ENCODE measurements at regions not wholly inside any gene's neighbourhood (a gene's known extent, or its start where the extent isn't known, plus 50 kb on each side); places are given as distances from the start of the nearest gene placed in this dataset.

DNA sequence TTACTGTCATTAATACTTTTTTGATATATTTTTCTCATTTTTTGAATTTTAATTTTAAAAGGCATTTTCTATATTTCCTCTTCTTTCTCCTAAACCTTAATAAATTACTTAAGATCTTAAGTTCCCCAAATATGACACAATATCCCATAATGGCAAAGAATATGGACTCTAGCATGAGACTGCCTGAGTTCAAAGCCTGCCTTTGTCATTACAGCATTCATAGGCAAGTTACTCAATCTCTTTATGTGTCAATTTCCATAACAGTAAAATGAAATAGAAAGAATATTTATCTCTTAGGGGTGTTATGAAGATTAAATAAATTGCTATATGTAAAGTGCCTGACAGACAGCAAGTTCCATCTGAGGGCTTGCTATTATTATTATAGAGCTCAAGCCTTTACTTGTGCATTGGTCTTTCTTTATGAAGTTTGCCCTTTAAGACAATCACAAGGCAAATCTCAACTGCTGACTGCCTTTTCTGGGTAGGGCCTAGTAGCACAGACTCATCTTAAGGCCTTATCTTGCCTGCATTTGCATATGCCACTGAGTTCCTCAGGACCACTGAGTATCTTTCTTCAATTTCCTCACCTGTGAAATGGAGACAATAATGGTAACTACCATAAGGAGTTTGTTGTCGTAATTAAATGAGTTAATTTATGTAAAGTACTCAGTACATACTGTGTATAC, 231.0 kb downstream of the NRIP1 start:
- H3K36me3 ChIP-seq = no peaks in the 10 kb centered on the region
- H3K4me3 ChIP-seq (ENCODE audit: low read depth in 1 of 2, low read length in 1 of 2) = no peak overlapping the region
- H3K27ac ChIP-seq = no peak overlapping the region
- no peaks in the 10 kb centered on the region for H3K9me3 ChIP-seq
- H3K4me1 ChIP-seq (ENCODE audit: control insufficient read depth in 1 of 2, insufficient read depth in 1 of 2, low read depth in 1 of 2, low read length in 1 of 2) = peaks cover 0 to 22% of the 10 kb centered on the region in 2 experiments
- H3K27me3 ChIP-seq = no peaks in the 10 kb centered on the region
- TF ChIP-seq, protein P1, sequence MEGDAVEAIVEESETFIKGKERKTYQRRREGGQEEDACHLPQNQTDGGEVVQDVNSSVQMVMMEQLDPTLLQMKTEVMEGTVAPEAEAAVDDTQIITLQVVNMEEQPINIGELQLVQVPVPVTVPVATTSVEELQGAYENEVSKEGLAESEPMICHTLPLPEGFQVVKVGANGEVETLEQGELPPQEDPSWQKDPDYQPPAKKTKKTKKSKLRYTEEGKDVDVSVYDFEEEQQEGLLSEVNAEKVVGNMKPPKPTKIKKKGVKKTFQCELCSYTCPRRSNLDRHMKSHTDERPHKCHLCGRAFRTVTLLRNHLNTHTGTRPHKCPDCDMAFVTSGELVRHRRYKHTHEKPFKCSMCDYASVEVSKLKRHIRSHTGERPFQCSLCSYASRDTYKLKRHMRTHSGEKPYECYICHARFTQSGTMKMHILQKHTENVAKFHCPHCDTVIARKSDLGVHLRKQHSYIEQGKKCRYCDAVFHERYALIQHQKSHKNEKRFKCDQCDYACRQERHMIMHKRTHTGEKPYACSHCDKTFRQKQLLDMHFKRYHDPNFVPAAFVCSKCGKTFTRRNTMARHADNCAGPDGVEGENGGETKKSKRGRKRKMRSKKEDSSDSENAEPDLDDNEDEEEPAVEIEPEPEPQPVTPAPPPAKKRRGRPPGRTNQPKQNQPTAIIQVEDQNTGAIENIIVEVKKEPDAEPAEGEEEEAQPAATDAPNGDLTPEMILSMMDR (IDR thresholded peaks at IDR 0.05) = no peak

GRCh38 chr21:14833241-14833640, 231.6 kb downstream of the NRIP1 start:
- no peaks in the 10 kb centered on the region for H3K9me3 ChIP-seq

DNA sequence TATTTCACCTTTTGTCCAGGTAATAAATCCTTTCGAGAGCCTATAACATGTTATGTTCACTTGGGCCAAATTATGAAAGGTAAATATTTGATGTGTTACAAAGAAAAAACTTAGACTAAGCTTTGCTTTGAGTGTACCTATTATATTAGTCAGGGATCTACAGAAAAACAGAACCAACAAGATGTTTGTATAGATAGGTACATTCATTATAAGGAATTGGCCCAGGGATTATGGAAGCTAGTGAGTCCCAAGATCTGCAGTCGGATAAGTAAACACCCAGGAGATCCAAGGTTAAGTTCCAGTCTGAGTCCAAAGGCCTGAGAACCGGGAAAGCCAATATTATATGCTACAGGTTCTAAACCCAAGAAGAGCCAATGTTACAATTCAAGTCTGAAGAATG, 234.5 kb downstream of the NRIP1 start:
- TF ChIP-seq, protein P1 (IDR thresholded peaks at IDR 0.05) = no peak
- Histone ChIP-seq H3K36me3 (no peaks in the 10 kb centered on the region), H3K27ac (no peak overlapping the region), H3K4me3 (ENCODE audit: low read depth in 1 of 2, low read length in 1 of 2) (no peak overlapping the region), H3K27me3 (no peaks in the 10 kb centered on the region), H3K9me3 (no peaks in the 10 kb centered on the region), H3K4me1 (ENCODE audit: control insufficient read depth in 1 of 2, insufficient read depth in 1 of 2, low read depth in 1 of 2, low read length in 1 of 2) (peaks cover 0 to 22% of the 10 kb centered on the region in 2 experiments)

More at GRCh38 chr21:14833241-14833640, 231.6 kb downstream of the NRIP1 start:
- TF ChIP-seq, protein P1 (IDR thresholded peaks at IDR 0.05) = no peak
- Histone ChIP-seq H3K4me3 (ENCODE audit: low read depth in 1 of 2, low read length in 1 of 2) (no peak overlapping the region), H3K36me3 (no peaks in the 10 kb centered on the region), H3K4me1 (ENCODE audit: control insufficient read depth in 1 of 2, insufficient read depth in 1 of 2, low read depth in 1 of 2, low read length in 1 of 2) (peaks cover 0 to 22% of the 10 kb centered on the region in 2 experiments), H3K27ac (no peak overlapping the region), H3K27me3 (no peaks in the 10 kb centered on the region)

DNA sequence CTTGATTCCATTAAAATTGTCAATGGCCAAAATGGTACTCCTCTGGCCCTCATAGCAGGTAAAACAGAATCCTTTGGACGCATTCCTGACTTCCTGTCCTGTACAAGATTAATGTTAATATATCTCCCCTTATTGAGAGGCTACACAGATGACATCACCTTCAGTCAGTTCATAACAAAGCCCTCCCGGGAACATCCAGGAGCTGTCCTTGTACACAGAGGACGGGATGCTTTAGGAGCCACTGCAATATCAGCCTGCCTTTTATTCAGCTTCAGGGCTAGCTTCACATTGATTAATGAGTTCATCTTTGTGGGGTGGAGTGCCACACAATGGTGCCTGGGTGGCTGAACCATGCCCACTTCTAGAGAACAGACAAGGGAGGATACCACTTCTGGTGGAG, 235.1 kb downstream of the NRIP1 start:
- H3K4me1 ChIP-seq (ENCODE audit: control insufficient read depth in 1 of 2, insufficient read depth in 1 of 2, low read depth in 1 of 2, low read length in 1 of 2) = peaks cover 0 to 22% of the 10 kb centered on the region in 2 experiments
- no peak overlapping the region for H3K27ac ChIP-seq
- no peaks in the 10 kb centered on the region for H3K9me3 ChIP-seq
- H3K4me3 ChIP-seq (ENCODE audit: low read depth in 1 of 2, low read length in 1 of 2) = no peak overlapping the region
- H3K36me3 ChIP-seq = no peaks in the 10 kb centered on the region
- TF ChIP-seq, protein P1 (IDR thresholded peaks at IDR 0.05) = no peak
- no peaks in the 10 kb centered on the region for H3K27me3 ChIP-seq

DNA sequence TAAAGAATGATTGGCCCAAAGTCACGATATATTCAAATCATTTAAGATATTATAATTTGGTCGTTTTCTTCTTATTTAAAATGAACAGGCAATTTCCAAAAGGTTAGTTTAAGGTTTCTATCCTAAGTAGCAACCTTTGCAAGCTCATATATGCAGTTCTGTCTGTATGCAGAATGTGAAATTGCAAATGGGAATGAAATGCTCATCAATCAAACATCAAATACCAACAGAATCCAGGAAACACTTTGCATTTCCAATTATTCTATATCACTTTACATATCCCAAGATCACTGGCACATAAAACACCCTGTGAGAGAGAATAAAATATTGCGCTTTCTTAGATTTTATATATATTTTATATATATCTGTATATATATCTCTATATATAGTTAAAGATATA, 237.3 kb downstream of the NRIP1 start:
- TF ChIP-seq, protein P1 (IDR thresholded peaks at IDR 0.05) = no peak
- H3K27ac ChIP-seq = no peak overlapping the region

More for the DNA sequence above, 237.3 kb downstream of the NRIP1 start:
- peaks cover 0 to 5% of the 10 kb centered on the region in 2 experiments for H3K4me1 ChIP-seq (ENCODE audit: control insufficient read depth in 1 of 2, insufficient read depth in 1 of 2, low read depth in 1 of 2, low read length in 1 of 2)
- no peak overlapping the region for H3K4me3 ChIP-seq (ENCODE audit: low read depth in 1 of 2, low read length in 1 of 2)
- H3K36me3 ChIP-seq = no peaks in the 10 kb centered on the region
- H3K9me3 ChIP-seq = no peaks in the 10 kb centered on the region
- no peaks in the 10 kb centered on the region for H3K27me3 ChIP-seq

All from neutrophil (primary cell).